ENCODE measurements at regions not wholly inside any gene's neighbourhood (a gene's known extent, or its start where the extent isn't known, plus 50 kb on each side); places are given as distances from the start of the nearest gene placed in this dataset.

GRCh38 chr11:119520966-119521365, 98.0 kb upstream of the THY1 start:
- no peak for DNase-seq (ENCODE audit: low spot score)

GRCh38 chr11:119520400-119520799, 97.4 kb upstream of the THY1 start:
- DNase-seq (ENCODE audit: low spot score), result no peak

- DNase-seq (ENCODE audit: low spot score), result no peak
Observed at GRCh38 chr11:119519796-119520195, 96.8 kb upstream of the THY1 start.

- no peak for DNase-seq (ENCODE audit: low spot score)
Observed at GRCh38 chr11:119518746-119519730, 96.1 kb upstream of the THY1 start.

GRCh38 chr11:119515771-119516400, 92.9 kb upstream of the THY1 start:
- no peak for DNase-seq (ENCODE audit: low spot score)

GRCh38 chr11:119513806-119514170, 90.8 kb upstream of the THY1 start:
- DNase-seq (ENCODE audit: low spot score), result no peak

- DNase-seq (ENCODE audit: low spot score), result no peak
Observed at GRCh38 chr11:119513131-119513805, 90.3 kb upstream of the THY1 start.

- no peak for DNase-seq (ENCODE audit: low spot score)
Observed at GRCh38 chr11:119512369-119512768, 89.4 kb upstream of the THY1 start.

- DNase-seq (ENCODE audit: low spot score), result no peak
Observed at GRCh38 chr11:119511614-119512306, 88.8 kb upstream of the THY1 start.

GRCh38 chr11:119509969-119510401, 87.0 kb upstream of the THY1 start:
- DNase-seq (ENCODE audit: low spot score), result no peak

- DNase-seq (ENCODE audit: low spot score), result no peak
Observed at GRCh38 chr11:119509282-119509841, 86.4 kb upstream of the THY1 start.

- no peak for DNase-seq (ENCODE audit: low spot score)
Observed at GRCh38 chr11:119506436-119506835, 83.5 kb upstream of the THY1 start.

- no peak for DNase-seq (ENCODE audit: low spot score)
Observed at GRCh38 chr11:119505861-119506260, 82.9 kb upstream of the THY1 start.

GRCh38 chr11:119505071-119505470, 82.1 kb upstream of the THY1 start:
- no peak for DNase-seq (ENCODE audit: low spot score)

GRCh38 chr11:119504371-119504770, 81.4 kb upstream of the THY1 start:
- no peak for DNase-seq (ENCODE audit: low spot score)

- no peak for DNase-seq (ENCODE audit: low spot score)
Observed at GRCh38 chr11:119501777-119502405, 78.9 kb upstream of the THY1 start.

GRCh38 chr11:119497717-119498116, 74.7 kb upstream of the THY1 start:
- DNase-seq (ENCODE audit: low spot score), result no peak

- DNase-seq (ENCODE audit: low spot score), result no peak
Observed at GRCh38 chr11:119496997-119497396, 74.0 kb upstream of the THY1 start.

GRCh38 chr11:119496469-119496868, 73.5 kb upstream of the THY1 start:
- no peak for DNase-seq (ENCODE audit: low spot score)

- peak; percentile 46 for DNase-seq (ENCODE audit: low spot score)
Observed at GRCh38 chr11:119493712-119494111, 70.7 kb upstream of the THY1 start.

GRCh38 chr11:119491753-119492510, 69.0 kb upstream of the THY1 start:
- no peak for DNase-seq (ENCODE audit: low spot score)

Measured in LoVo (cell line).